GM12878 (cell line): ENCODE measurements at regions not wholly inside any gene's neighbourhood (a gene's known extent, or its start where the extent isn't known, plus 50 kb on each side); places are given as distances from the start of the nearest gene placed in this dataset.

Experiments
- ATAC-seq: fragments of 200-7000 bp; cut with Tn5 transposase; 3 replicates; pipeline ENCODE4 v1.9.1; 2020; ENCODE audit warnings: mild to moderate bottlenecking, moderate library complexity
- BruUV-seq: library from RNA; stranded (reverse); fragments of 400-500 nt; replicated peaks from 2 replicates; lab custom pipeline; 2021; lab: Mats Ljungman, UMichigan
- CTCF ChIA-PET: fragments of 300-600 bp; sonication (Branson Sonifier 250); formaldehyde crosslinking; extraction: SDS; loops from one replicate; lab custom pipeline; 2021; ENCODE audit warnings: inconsistent platforms; lab: Yijun Ruan, JAX
- POLR2A ChIA-PET: fragments of 350-600 bp; formaldehyde crosslinking; extraction: SDS; loops from one replicate; lab custom pipeline; 2021; ENCODE audit warnings: inconsistent platforms; lab: Charles Lee
- RAD21 ChIA-PET: fragments of 300-600 bp; sonication (Branson Sonifier 250); formaldehyde crosslinking; loops from one replicate; lab custom pipeline; 2023; ENCODE audit warnings: antibody characterized with exemption; ENCODE audit not compliant: unreplicated experiment; lab: Charles Lee
- SMC1A ChIA-PET: fragments of 300-600 bp; sonication (Branson Sonifier 250); formaldehyde crosslinking; loops from one replicate; lab custom pipeline; 2023; ENCODE audit not compliant: unreplicated experiment, uncharacterized antibody; lab: Charles Lee
- DNase-seq: peaks from one replicate; pipeline ENCODE4 v3.0.0-alpha.2; 2011; ENCODE audit warnings: low read depth, low spot score
- FAIRE-seq: peaks from 3 replicates; lab custom pipeline; 2011; peaks lifted over from hg19 to GRCh38; lab: Jason Lieb, UNC
- H2AFZ ChIP-seq: 2 replicates; pipeline ENCODE4 v1.6.0; 2011; ENCODE audit warnings: low read depth, low read length, control low read depth; ENCODE audit not compliant: control insufficient read depth
- H3K27ac ChIP-seq: 2 replicates; pipeline ENCODE4 v1.5.1; 2011; ENCODE audit warnings: control low read depth; ENCODE audit not compliant: control insufficient read depth, insufficient read depth
- H3K27me3 ChIP-seq, 2 experiments: replicated peaks in 1 of 2; 2 replicates each; pipeline versions ENCODE4 v1.6.0 to v1.6.1; 2011; ENCODE audit warnings: low read length in 1 of 2; ENCODE audit not compliant: control insufficient read depth in 2 of 2, insufficient read depth in 2 of 2
- H3K36me3 ChIP-seq, 2 experiments: 2 replicates each; pipeline ENCODE4 v1.5.1; 2011; ENCODE audit warnings: low read length in 1 of 2; ENCODE audit not compliant: control insufficient read depth in 2 of 2, insufficient read depth in 2 of 2
- H3K4me1 ChIP-seq: 2 replicates; pipeline ENCODE4 v1.6.1; 2011; ENCODE audit warnings: mild to moderate bottlenecking, low read length, moderate library complexity, mixed read lengths; ENCODE audit not compliant: control insufficient read depth, insufficient read depth
- H3K4me2 ChIP-seq: 2 replicates; pipeline ENCODE4 v1.6.0; 2011; ENCODE audit warnings: control low read depth; ENCODE audit not compliant: control insufficient read depth, insufficient read depth
- H3K4me3 ChIP-seq: fragments of 200-600 bp; sonication (generic); 2 replicates; pipeline ENCODE4 v1.5.1; 2016
- H3K79me2 ChIP-seq: 2 replicates; pipeline ENCODE4 v1.6.0; 2011; ENCODE audit warnings: low read length; ENCODE audit not compliant: control insufficient read depth, insufficient read depth
- H3K9ac ChIP-seq: 2 replicates; pipeline ENCODE4 v1.8.0; 2011; ENCODE audit warnings: low read length, control low read depth, mixed read lengths; ENCODE audit not compliant: control insufficient read depth, insufficient read depth
- H3K9me3 ChIP-seq: replicated peaks from 3 replicates; pipeline ENCODE4 v1.5.1; 2011; ENCODE audit warnings: mild to moderate bottlenecking, low read length; ENCODE audit not compliant: control insufficient read depth, insufficient read depth
- H4K20me1 ChIP-seq: 2 replicates; pipeline ENCODE4 v1.6.0; 2011; ENCODE audit not compliant: control insufficient read depth, insufficient read depth
- CEBPZ ChIP-seq: fragments of 150-350 bp; IDR thresholded peaks from 2 replicates; pipeline ENCODE4 v1.6.1; 2016; ENCODE audit warnings: low read depth, low read length
- CTCF ChIP-seq, 3 experiments: IDR thresholded peaks in 2 of 3; conservative IDR thresholded peaks in 1 of 3; 2 replicates each; pipeline ENCODE4 v1.5.1; 2011; ENCODE audit warnings: low read depth in 3 of 3, low read length in 3 of 3, mild to moderate bottlenecking in 3 of 3, control low read depth in 2 of 3, moderate library complexity in 2 of 3, inconsistent platforms in 1 of 3, mixed read lengths in 1 of 3; ENCODE audit not compliant: control insufficient read depth in 2 of 3, insufficient read depth in 1 of 3; ENCODE audit errors: extremely low read depth in 1 of 3
- FOS ChIP-seq: IDR thresholded peaks from 3 replicates; pipeline ENCODE4 v1.6.1; 2011; ENCODE audit warnings: borderline replicate concordance; ENCODE audit not compliant: insufficient read length; ENCODE audit errors: extremely low read depth
- HDAC2 ChIP-seq: fragments of 200-600 bp; sonication (generic); IDR thresholded peaks from 2 replicates; pipeline ENCODE4 v1.6.1; 2017
- IKZF2 ChIP-seq, 2 experiments: fragments of 450-650 bp; IDR thresholded peaks; 2 replicates each; pipeline ENCODE4 v1.6.1; 2017; ENCODE audit warnings: mild to moderate bottlenecking in 2 of 2, moderate library complexity in 2 of 2
- MEF2A ChIP-seq: IDR thresholded peaks from 2 replicates; pipeline ENCODE4 v1.6.1; 2011; ENCODE audit warnings: low read depth, mild to moderate bottlenecking, low read length, moderate library complexity; ENCODE audit not compliant: insufficient read depth
- MYB ChIP-seq: fragments of 150-350 bp; IDR thresholded peaks from 2 replicates; pipeline ENCODE4 v1.6.1; 2014; ENCODE audit warnings: mild to moderate bottlenecking, low read depth, low read length, borderline replicate concordance
- NR2C2 ChIP-seq: IDR thresholded peaks from 2 replicates; pipeline ENCODE4 v1.6.1; 2011; ENCODE audit warnings: borderline replicate concordance, low read depth; ENCODE audit not compliant: control insufficient read depth, insufficient read length
- PAX5 ChIP-seq: IDR thresholded peaks from 2 replicates; pipeline ENCODE4 v1.6.1; 2011; ENCODE audit warnings: low read depth, low read length, borderline replicate concordance
- PKNOX1 ChIP-seq: fragments of 450-650 bp; IDR thresholded peaks from 2 replicates; pipeline ENCODE4 v1.6.1; 2016; ENCODE audit warnings: mild to moderate bottlenecking
- SUZ12 ChIP-seq: fragments of 200-600 bp; sonication (generic); IDR thresholded peaks from one replicate; pipeline ENCODE4 v1.6.1; 2018; ENCODE audit warnings: antibody characterized with exemption, mild to moderate bottlenecking; ENCODE audit not compliant: unreplicated experiment
- TBL1XR1 ChIP-seq: IDR thresholded peaks from 2 replicates; pipeline ENCODE4 v1.6.1; 2012; ENCODE audit warnings: low read depth, low read length, improper control_type of control experiment
- TCF7 ChIP-seq: IDR thresholded peaks from 2 replicates; pipeline ENCODE4 v1.6.1; 2014; ENCODE audit warnings: antibody characterized with exemption, borderline replicate concordance
- WGBS: methylation state at CpG from one replicate; pipeline ENCODE4 v1.1.6; 2016; ENCODE audit warnings: low lambda C conversion rate; ENCODE audit not compliant: insufficient replicate concordance, insufficient coverage; ENCODE audit errors: missing lambda C conversion rate; 5-methylcytosine and 5-hydroxymethylcytosine counted together
- in situ Hi-C: fragments of 300-500 bp; cut with MboI; formaldehyde crosslinking; loops from 9 replicates; pipeline ENCODE4 v1.14.3; 2018; ENCODE audit warnings: mixed read lengths
- intact Hi-C: fragments of 100-400 bp; cut with micrococcal nuclease; formaldehyde crosslinking; loops from one replicate; pipeline ENCODE4 v1.14.2; 2022; ENCODE audit not compliant: unreplicated experiment

- DNase-seq (no peak), FAIRE-seq (no peak), ATAC-seq (no peak)
- Histone ChIP-seq H3K79me2 (no peaks in the 10 kb centered on the region), H3K4me2 (no peak overlapping the region), H3K4me3 (no peak overlapping the region), H3K27ac (no peak overlapping the region), H3K27me3 (no peaks in the 10 kb centered on the region), H3K9me3 (no peaks in the 10 kb centered on the region), H3K36me3 (no peaks in the 10 kb centered on the region), H4K20me1 (no peaks in the 10 kb centered on the region), H2AFZ (no peak overlapping the region), H3K9ac (no peak overlapping the region), H3K4me1 (no peaks in the 10 kb centered on the region)
- ChIA-PET POLR2A (no interaction called here), RAD21 (no interaction called here), SMC1A (no interaction called here), CTCF (no interaction called here)
- WGBS, result 25% methylated on average over 10 of the region's 10 CpGs
- intact Hi-C loops (no loop called here), in situ Hi-C loops (no loop called here)
- TF ChIP-seq HDAC2 (no peak), CTCF (IDR thresholded peaks at IDR 0.05 in 2 of 3, conservative IDR thresholded peaks at IDR 0.05 in 1 of 3; ENCODE audit: control insufficient read depth in 2 of 3, extremely low read depth in 1 of 3, insufficient read depth in 1 of 3, low read depth in 3 of 3, low read length in 3 of 3) (no peak), TBL1XR1 (no peak), MYB (no peak), SUZ12 (no peak), PAX5 (no peak), IKZF2 (IDR thresholded peaks at IDR 0.05) (no peak), PKNOX1 (no peak), FOS (no peak), NR2C2 (no peak), CEBPZ (no peak), MEF2A (no peak), TCF7 (no peak)
- no TSS peak for BruUV-seq
Observed at GRCh38 chr3:144791034-144791433, 819.4 kb downstream of the DIPK2A start.
